ENCODE measurements at regions not wholly inside any gene's neighbourhood (a gene's known extent, or its start where the extent isn't known, plus 50 kb on each side); places are given as distances from the start of the nearest gene placed in this dataset.

GRCh38 chr14:21734457-21735074, 60.9 kb upstream of the OR4E1 start:
- H3K9me2 ChIP-seq (replicated peaks; ENCODE audit: control insufficient read depth, low read length): no peaks in the 10 kb centered on the region
- H3F3A ChIP-seq (ENCODE audit: control insufficient read depth, insufficient read depth): no peaks in the 10 kb centered on the region
- no peaks in the 10 kb centered on the region for H3K9me3 ChIP-seq (ENCODE audit: control insufficient read depth, insufficient read depth, low read length)
- no peaks in the 10 kb centered on the region for H4K20me1 ChIP-seq (ENCODE audit: control insufficient read depth, insufficient read depth, low read depth, low read length)
- H3K27me3 ChIP-seq (ENCODE audit: control insufficient read depth, low read length): peaks cover 9% of the 10 kb centered on the region
- no peaks in the 10 kb centered on the region for H3K4me1 ChIP-seq (ENCODE audit: control insufficient read depth, low read length)
- H3K4me3 ChIP-seq (ENCODE audit: low read length): no peak overlapping the region
- H3K79me2 ChIP-seq (ENCODE audit: control insufficient read depth, low read length): no peaks in the 10 kb centered on the region
- peak; percentile 83 for TF ChIP-seq CTCF (IDR thresholded peaks at IDR 0.05; ENCODE audit: low read depth, low read length, poor library complexity, severe bottlenecking)
- TF ChIP-seq EZH2phosphoT487 (IDR thresholded peaks at IDR 0.05; ENCODE audit: borderline replicate concordance, low read length): no peak
- H3K36me3 ChIP-seq (ENCODE audit: control insufficient read depth, low read length): no peaks in the 10 kb centered on the region
- H3K4me2 ChIP-seq (ENCODE audit: low read length): no peak overlapping the region
- no peak overlapping the region for H3K27ac ChIP-seq (ENCODE audit: low read depth, low read length)

- H3K27ac ChIP-seq (ENCODE audit: low read depth, low read length): no peak overlapping the region
- TF ChIP-seq EZH2phosphoT487 (IDR thresholded peaks at IDR 0.05; ENCODE audit: borderline replicate concordance, low read length) (no peak), CTCF (IDR thresholded peaks at IDR 0.05; ENCODE audit: low read depth, low read length, poor library complexity, severe bottlenecking) (no peak)
- H3K4me3 ChIP-seq (ENCODE audit: low read length): no peak overlapping the region
- H3K4me1 ChIP-seq (ENCODE audit: control insufficient read depth, low read length): no peaks in the 10 kb centered on the region
- no peaks in the 10 kb centered on the region for H3K79me2 ChIP-seq (ENCODE audit: control insufficient read depth, low read length)
- no peaks in the 10 kb centered on the region for H3K9me2 ChIP-seq (replicated peaks; ENCODE audit: control insufficient read depth, low read length)
- H3K36me3 ChIP-seq (ENCODE audit: control insufficient read depth, low read length): no peaks in the 10 kb centered on the region
- peaks cover 16% of the 10 kb centered on the region for H3K27me3 ChIP-seq (ENCODE audit: control insufficient read depth, low read length)
- no peak overlapping the region for H3K4me2 ChIP-seq (ENCODE audit: low read length)
- H3K9me3 ChIP-seq (ENCODE audit: control insufficient read depth, insufficient read depth, low read length): no peaks in the 10 kb centered on the region
- no peaks in the 10 kb centered on the region for H4K20me1 ChIP-seq (ENCODE audit: control insufficient read depth, insufficient read depth, low read depth, low read length)
- no peaks in the 10 kb centered on the region for H3F3A ChIP-seq (ENCODE audit: control insufficient read depth, insufficient read depth)
These were observed 56.1 kb upstream of the OR4E1 start for GRCh38 chr14:21729703-21730233.

GRCh38 chr14:21725250-21725649, 51.6 kb upstream of the OR4E1 start:
- Histone ChIP-seq H3K9me2 (replicated peaks; ENCODE audit: control insufficient read depth, low read length) (no peaks in the 10 kb centered on the region), H3K27me3 (ENCODE audit: control insufficient read depth, low read length) (peaks cover 27% of the 10 kb centered on the region), H3K36me3 (ENCODE audit: control insufficient read depth, low read length) (no peaks in the 10 kb centered on the region), H3K4me3 (ENCODE audit: low read length) (no peak overlapping the region), H3F3A (ENCODE audit: control insufficient read depth, insufficient read depth) (no peaks in the 10 kb centered on the region), H4K20me1 (ENCODE audit: control insufficient read depth, insufficient read depth, low read depth, low read length) (no peaks in the 10 kb centered on the region), H3K4me2 (ENCODE audit: low read length) (no peak overlapping the region), H3K4me1 (ENCODE audit: control insufficient read depth, low read length) (no peaks in the 10 kb centered on the region), H3K27ac (ENCODE audit: low read depth, low read length) (no peak overlapping the region), H3K9me3 (ENCODE audit: control insufficient read depth, insufficient read depth, low read length) (no peaks in the 10 kb centered on the region), H3K79me2 (ENCODE audit: control insufficient read depth, low read length) (no peaks in the 10 kb centered on the region)
- TF ChIP-seq EZH2phosphoT487 (IDR thresholded peaks at IDR 0.05; ENCODE audit: borderline replicate concordance, low read length) (no peak), CTCF (IDR thresholded peaks at IDR 0.05; ENCODE audit: low read depth, low read length, poor library complexity, severe bottlenecking) (no peak)

All from DOHH2 (cell line).